ENCODE measurements at regions not wholly inside any gene's neighbourhood (a gene's known extent, or its start where the extent isn't known, plus 50 kb on each side); places are given as distances from the start of the nearest gene placed in this dataset.
A peak's percentile ranks its signal among the peaks of the same experiment; 100 is the strongest.
"Not testable (repeated sequence)": the region's sequence is repeated elsewhere in the genome, so short reads cannot be mapped to it uniquely, and the experiment has no call there.

GRCh38 chr5:23223846-23224245, 283.6 kb upstream of the PRDM9 start:
- DNase-seq = no peak

GRCh38 chr5:23221831-23222230, 285.6 kb upstream of the PRDM9 start:
- no peak for DNase-seq

- no peak for DNase-seq
Observed at GRCh38 chr5:23217159-23217558, 290.2 kb upstream of the PRDM9 start.

GRCh38 chr5:23216345-23216744, 291.1 kb upstream of the PRDM9 start:
- DNase-seq = no peak

DNA sequence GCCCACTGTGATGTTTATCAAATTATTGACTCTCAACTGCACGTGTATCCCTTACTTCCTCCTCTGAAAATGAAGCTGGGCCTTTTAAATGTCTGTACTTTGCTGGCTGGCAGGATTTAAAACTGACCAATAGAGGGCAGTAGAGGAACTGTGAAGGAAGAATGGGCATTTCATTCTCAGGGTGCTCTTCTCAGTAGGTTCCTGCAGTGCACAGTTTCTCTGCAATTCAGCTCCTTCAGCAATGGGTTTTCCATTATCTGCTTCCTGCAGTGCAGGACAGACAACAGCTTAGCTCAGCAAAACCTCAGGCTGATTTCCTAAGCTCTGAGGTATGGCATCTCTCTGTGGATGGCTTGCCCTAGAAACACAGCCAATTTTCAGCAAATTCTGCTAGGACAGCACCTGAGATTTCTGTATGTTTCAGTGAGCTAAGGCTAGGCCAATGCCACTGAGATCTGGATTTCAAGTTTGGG, 298.4 kb upstream of the PRDM9 start:
- DNase-seq = peak; percentile 93

- no peak for DNase-seq
Observed at GRCh38 chr5:23204111-23204510, 303.3 kb upstream of the PRDM9 start.

GRCh38 chr5:23169660-23170416, 316.7 kb upstream of the CDH12 start:
- no peak for DNase-seq

DNA sequence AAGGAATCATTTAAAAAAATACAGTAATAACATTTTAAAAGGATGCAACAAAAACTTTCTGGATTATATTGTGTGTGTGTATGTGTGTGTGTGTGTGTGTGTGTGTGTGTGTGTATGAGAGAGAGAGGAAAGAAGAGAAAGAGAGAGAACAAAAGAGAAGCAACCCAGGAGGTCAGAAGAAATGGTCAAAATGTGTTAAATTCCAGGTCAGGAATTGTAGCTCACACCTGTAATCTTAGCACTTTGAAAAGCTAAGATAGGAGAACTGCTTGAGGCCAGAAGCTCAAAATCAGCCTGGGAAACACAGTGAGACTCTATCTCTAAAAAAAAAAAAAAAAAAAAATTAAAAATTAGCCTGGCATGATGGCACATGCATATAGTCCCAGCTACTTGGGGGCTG, 311.8 kb upstream of the CDH12 start:
- DNase-seq = no peak

DNA sequence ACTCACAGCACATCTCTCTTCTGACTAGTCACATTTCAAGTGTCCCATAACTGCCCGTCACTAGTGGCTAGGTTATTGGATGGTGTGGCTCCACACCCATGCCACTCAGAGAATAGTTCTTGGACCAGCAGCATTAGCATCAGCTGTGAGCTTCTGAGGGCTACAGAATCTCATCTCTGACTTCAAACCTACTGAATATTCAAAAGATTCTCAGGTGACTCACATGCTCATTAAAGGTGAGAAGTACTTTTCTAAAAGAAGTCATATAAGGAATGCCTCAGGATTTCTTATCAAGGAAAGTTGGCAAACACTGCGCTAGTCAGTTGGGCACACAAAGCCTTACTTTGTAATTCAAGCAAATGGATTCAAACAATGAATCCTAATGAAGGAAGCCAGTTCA, 305.0 kb upstream of the CDH12 start:
- no peak for DNase-seq

DNA sequence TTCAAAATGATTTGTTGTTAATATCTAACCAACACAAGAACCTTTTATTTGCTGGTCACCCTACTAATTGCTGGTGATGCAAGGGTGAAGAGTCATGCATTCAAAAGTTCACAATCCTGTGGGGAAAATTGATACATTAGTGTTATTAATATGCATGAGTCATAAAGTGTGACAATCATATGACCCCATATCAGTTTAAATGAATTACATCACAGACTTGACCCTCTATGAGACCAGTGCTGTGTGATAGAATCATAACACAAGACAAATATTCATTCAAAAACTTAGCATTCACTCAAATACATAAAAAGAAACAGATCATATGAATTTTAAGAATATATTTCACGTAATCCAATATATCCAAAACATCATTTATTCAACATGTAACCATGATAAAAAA, 304.6 kb upstream of the CDH12 start:
- DNase-seq = no peak

DNA sequence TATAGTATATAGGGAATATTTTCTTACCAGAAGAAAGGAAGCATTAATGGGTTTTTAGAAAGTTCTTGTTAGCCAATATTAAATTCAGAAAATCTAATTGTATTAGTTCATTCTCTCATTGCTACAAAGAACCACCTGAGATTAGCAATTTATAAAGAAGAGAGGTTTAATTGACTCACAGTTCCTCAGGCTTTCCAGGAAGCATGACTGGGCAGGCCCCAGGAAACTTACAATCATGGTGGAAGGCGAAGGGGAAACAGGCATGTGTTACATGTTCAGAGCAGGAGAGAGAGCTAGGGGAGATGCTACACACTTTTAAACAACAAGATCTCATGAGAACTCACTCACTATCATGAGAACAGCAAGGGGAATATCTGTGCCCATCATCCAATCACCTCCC, 304.0 kb upstream of the CDH12 start:
- DNase-seq = no peak

GRCh38 chr5:23147625-23148024, 294.5 kb upstream of the CDH12 start:
- no peak for DNase-seq

DNA sequence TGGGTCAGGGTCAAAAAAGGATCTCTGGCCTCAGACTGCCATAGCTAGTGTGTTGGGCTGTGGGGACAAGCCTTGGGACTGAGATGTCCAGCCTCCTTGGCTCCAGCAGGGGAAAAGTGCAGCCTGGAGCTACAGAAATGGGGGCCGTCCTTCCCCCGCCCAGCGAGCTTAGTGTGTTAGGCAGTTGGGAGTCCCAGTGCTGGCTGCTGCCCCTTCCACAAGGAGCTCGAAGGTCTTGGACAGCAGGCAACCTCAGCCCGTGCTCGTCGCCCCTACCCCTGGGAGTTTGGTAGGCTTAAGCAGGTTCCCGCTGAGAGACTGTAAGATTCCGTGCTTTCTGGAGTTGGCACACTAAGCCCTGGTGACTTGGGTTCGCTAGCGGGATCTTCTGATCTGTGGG, 293.0 kb upstream of the CDH12 start:
- DNase-seq = no peak

DNA sequence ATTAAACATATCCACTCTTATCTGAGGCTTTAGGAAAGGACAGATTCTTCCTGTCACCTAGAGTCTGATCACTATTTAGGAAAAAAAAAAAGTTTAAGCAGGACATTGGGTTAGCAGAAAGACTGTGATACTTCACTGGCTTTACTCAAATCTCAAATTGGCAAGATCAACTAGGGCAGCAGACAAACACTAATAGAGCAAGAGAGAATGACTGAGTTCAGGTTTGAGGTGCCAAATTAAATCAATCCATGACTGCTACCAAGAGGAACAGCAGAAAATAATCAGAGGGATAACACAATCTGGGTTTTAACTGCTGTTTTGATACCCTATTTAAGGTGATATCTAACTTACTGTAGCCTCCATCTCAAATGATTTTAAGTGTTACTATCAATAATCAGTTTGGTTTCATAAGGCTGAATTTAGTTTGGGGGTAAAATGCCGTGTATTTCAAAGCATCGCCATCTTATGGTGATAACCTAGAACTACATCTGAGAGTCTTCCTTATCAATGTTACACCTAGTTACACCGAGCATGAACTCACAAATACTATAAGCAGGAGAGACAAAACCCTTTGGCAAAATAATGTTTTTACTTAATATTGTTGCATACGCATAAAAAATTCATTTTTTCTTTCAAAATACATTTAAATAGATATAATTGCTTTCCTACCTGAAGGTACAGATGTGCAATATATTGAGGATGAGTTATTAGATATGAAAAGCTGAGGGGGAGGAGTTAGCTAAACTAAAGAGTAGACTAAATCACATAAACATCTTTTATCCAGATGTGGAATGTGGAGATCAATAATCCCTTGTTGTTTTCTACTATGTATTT, 286.4 kb upstream of the CDH12 start:
- DNase-seq = peak; percentile 68

DNA sequence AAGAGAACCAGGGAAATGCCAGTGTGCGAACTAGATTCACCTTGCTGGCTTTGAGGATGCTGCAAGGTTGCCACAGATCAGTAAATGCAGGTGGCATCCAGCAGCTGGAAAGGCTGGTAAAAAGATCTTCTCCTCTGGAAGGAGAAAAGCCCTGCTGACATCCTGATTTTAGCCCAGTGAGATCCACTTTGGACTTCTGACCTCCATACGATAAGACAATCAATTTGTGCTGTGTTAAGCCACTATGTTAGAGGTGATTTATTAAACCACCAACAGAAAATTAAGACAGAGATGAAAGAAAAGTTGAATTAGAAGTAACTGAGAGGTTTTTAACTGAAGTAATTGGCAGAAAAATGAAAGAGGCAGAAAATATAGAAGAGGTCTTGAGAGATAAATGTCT, 283.8 kb upstream of the CDH12 start:
- DNase-seq = no peak

- DNase-seq = no peak
Observed at GRCh38 chr5:23132231-23132630, 279.1 kb upstream of the CDH12 start.

GRCh38 chr5:23112237-23112636, 259.1 kb upstream of the CDH12 start:
- no peak for DNase-seq

GRCh38 chr5:23105021-23105420, 251.9 kb upstream of the CDH12 start:
- no peak for DNase-seq

GRCh38 chr5:23103566-23103965, 250.4 kb upstream of the CDH12 start:
- no peak for DNase-seq

- DNase-seq = not testable (repeated sequence)
Observed at GRCh38 chr5:23095418-23095817, 242.3 kb upstream of the CDH12 start.

GRCh38 chr5:23089286-23089685, 236.1 kb upstream of the CDH12 start:
- no peak for DNase-seq

DNA sequence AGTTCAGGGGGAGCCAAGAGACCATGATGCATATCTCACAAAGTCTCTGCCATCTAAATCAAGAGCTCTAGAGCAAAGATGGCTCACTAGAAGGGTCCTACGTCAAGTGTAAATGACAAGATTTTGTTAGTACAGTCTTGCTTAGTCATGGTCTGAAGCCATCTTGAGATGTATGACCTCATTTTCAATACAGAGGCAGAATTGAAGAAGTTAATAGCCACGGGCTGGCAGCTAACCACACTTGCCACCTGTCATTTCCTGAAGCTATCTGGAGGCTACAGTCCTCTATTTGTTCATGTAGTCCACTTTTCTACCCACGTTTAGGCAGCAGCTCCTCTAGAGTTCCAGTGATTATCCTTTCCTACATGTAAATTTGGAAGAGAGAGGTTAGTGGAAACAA, 231.7 kb upstream of the CDH12 start:
- peak; percentile 73 for DNase-seq

DNA sequence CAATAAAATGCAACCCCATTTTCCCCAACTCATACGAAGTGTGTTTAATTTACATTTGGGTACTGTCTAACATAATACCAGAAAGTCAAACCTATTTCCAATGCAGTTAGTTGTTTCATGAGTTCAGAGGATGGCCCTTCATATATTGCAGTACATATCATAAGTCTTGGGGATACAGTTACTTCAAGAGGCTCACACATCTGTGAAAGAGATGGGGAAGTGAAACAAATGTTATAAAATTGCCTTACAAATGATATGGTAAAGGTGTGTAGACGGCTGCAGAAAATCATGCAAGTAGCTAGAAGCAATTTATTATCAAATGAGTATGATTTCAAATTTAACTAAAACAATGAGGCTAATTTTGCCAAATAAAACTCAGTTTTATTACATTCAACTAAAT, 219.0 kb upstream of the CDH12 start:
- DNase-seq = no peak

DNA sequence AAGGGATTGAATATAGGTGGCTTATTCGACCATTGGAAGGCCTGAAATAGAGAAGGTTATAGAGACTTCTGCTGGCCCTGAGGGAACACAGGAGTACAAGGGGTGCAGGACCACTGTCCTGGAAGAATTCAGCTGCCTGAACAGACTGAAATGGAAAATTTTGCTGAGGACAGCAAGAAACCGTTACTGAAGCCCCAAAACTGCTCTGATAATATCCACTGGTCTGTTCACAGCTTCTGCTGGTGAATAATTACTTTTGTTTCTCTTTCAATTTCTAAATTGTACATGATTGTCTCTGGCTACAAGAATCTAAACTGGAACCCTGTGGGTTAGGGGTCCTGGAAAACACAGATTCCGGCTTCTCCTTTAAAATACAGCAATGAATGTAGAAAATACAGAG, 218.5 kb upstream of the CDH12 start:
- peak; percentile 20 for DNase-seq

All from OCI-M1 (cell line).